PC-3 (cell line): ENCODE measurements at regions not wholly inside any gene's neighbourhood (a gene's known extent, or its start where the extent isn't known, plus 50 kb on each side); places are given as distances from the start of the nearest gene placed in this dataset. TPM values are rescaled to one million over a fixed set of nuclear protein-coding genes. Genes with fewer than 3 reads are reported as not detected.

ENCODE experiments used
- ATAC-seq: fragments of 200-7000 bp; cut with Tn5 transposase; 2 replicates; pipeline ENCODE4 v1.9.1; 2020; ENCODE audit warnings: mild to moderate bottlenecking, moderate library complexity
- BruUV-seq: library from RNA; stranded (reverse); fragments of 400-500 nt; replicated peaks from 2 replicates; lab custom pipeline; 2021; lab: Mats Ljungman, UMichigan
- CTCF ChIA-PET: fragments of 300-600 bp; sonication (Branson Sonifier 250); formaldehyde crosslinking; loops from one replicate; lab custom pipeline; 2022; ENCODE audit warnings: antibody characterized with exemption; lab: Charles Lee
- POLR2A ChIA-PET: fragments of 300-600 bp; sonication (Branson Sonifier 250); formaldehyde crosslinking; loops from one replicate; lab custom pipeline; 2022; ENCODE audit warnings: antibody characterized with exemption; ENCODE audit not compliant: unreplicated experiment; lab: Charles Lee
- DNase-seq: peaks from one replicate; pipeline ENCODE4 v3.0.0-alpha.2; 2015
- H2AFZ ChIP-seq: fragments of 300-600 bp; sonication (generic); 2 replicates; pipeline ENCODE4 v1.6.0; 2016; ENCODE audit warnings: antibody characterized with exemption, low read length
- H3F3A ChIP-seq: fragments of 300-600 bp; sonication (generic); one replicate; pipeline ENCODE4 v1.6.0; 2017; ENCODE audit warnings: antibody characterized with exemption, low read length, control low read depth, mild to moderate bottlenecking; ENCODE audit not compliant: unreplicated experiment
- H3K27ac ChIP-seq: fragments of 300-600 bp; sonication (generic); 2 replicates; pipeline ENCODE4 v1.5.1; 2016; ENCODE audit warnings: mild to moderate bottlenecking, low read length
- H3K27me3 ChIP-seq: fragments of 300-600 bp; sonication (generic); 2 replicates; pipeline ENCODE4 v1.6.1; 2016; ENCODE audit warnings: low read length, mixed read lengths
- H3K36me3 ChIP-seq: fragments of 300-600 bp; sonication (generic); 2 replicates; pipeline ENCODE4 v1.6.1; 2016; ENCODE audit warnings: low read depth, mixed run types, low read length, mixed read lengths
- H3K4me1 ChIP-seq: fragments of 300-600 bp; sonication (generic); 2 replicates; pipeline ENCODE4 v1.5.1; 2016; ENCODE audit warnings: low read length; ENCODE audit not compliant: insufficient read depth
- H3K4me2 ChIP-seq: fragments of 300-600 bp; sonication (generic); 2 replicates; pipeline ENCODE4 v1.6.0; 2016; ENCODE audit warnings: low read length
- H3K4me3 ChIP-seq: fragments of 300-600 bp; sonication (generic); 2 replicates; pipeline ENCODE4 v1.5.1; 2016; ENCODE audit warnings: mild to moderate bottlenecking, low read length, mixed read lengths
- H3K79me2 ChIP-seq: fragments of 300-600 bp; sonication (generic); 2 replicates; pipeline ENCODE4 v1.6.1; 2017; ENCODE audit warnings: low read length, mixed read lengths
- H3K9ac ChIP-seq: fragments of 300-600 bp; sonication (generic); 2 replicates; pipeline ENCODE4 v1.6.0; 2016; ENCODE audit warnings: mild to moderate bottlenecking, low read length
- H3K9me2 ChIP-seq: fragments of 300-600 bp; sonication (generic); replicated peaks from 2 replicates; pipeline ENCODE4 v1.6.1; 2016; ENCODE audit warnings: mixed run types, low read length, mixed read lengths
- H3K9me3 ChIP-seq: fragments of 300-600 bp; sonication (generic); 2 replicates; pipeline ENCODE4 v1.6.1; 2016; ENCODE audit warnings: low read length, mixed read lengths
- H4K20me1 ChIP-seq: fragments of 300-600 bp; sonication (generic); 2 replicates; pipeline ENCODE4 v1.6.1; 2016; ENCODE audit warnings: low read length, mixed read lengths
- EZH2 ChIP-seq: fragments of 300-600 bp; sonication (generic); IDR thresholded peaks from one replicate; pipeline ENCODE4 v1.6.1; 2017; ENCODE audit warnings: antibody characterized with exemption, mild to moderate bottlenecking, low read length; ENCODE audit not compliant: unreplicated experiment
- EZH2phosphoT487 ChIP-seq: fragments of 300-600 bp; sonication (generic); IDR thresholded peaks from 2 replicates; pipeline ENCODE4 v1.6.1; 2018; ENCODE audit warnings: mild to moderate bottlenecking, antibody characterized with exemption, low read length, borderline replicate concordance
- intact Hi-C: fragments of 100-400 bp; cut with micrococcal nuclease; formaldehyde crosslinking; loops from 2 replicates; pipeline ENCODE4 v1.9.0; 2023
- microRNA-seq: library from miRNA; unstranded; fragments of <30 nt; microRNA quantifications from one replicate; pipeline ENCODE4 v1.1.0, GENCODE V29; 2020; ENCODE audit not compliant: unreplicated experiment
- TF ChIP-seq, protein P1 (sequence below): fragments of 300-600 bp; sonication (generic); conservative IDR thresholded peaks from 2 replicates; pipeline ENCODE4 v1.5.1; 2017; ENCODE audit warnings: antibody characterized with exemption, low read depth, mild to moderate bottlenecking, low read length

DNA sequence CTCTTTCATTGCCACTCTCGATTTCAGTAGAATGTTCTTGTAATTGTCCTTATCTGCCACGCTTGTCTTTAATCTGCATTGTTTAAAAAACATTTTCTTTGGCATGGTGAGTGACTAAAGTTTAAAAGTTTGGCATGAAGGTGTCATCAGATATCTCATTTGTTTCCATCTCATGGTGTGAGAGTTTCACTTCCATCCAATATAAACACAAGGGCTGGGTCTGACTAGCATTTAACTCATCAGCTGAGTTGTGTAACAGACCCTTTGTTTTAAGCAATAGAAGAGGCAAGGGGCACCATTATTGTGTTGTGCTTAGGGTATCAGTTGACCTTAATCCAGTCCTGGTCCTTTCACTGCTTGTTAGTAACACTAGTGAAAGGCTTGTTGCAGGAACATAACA lies 49.9 kb upstream of the IL12A start:
- intact Hi-C loops, result no loop called here

More for the DNA sequence above, 49.9 kb upstream of the IL12A start:
- POLR2A ChIA-PET, result no interaction called here
- no peaks in the 10 kb centered on the region for H3K27me3 ChIP-seq
- H3K36me3 ChIP-seq, result no peaks in the 10 kb centered on the region
- no peak overlapping the region for H2AFZ ChIP-seq
- H4K20me1 ChIP-seq, result no peaks in the 10 kb centered on the region
- 0 out of 2 replicates have a peak, but pooled peaks cover 12% of the 10 kb centered on the region for H3K9me3 ChIP-seq
- H3K4me2 ChIP-seq, result no peak overlapping the region
- DNase-seq, result no peak
- BruUV-seq, result no TSS peak
- no peak overlapping the region for H3K9ac ChIP-seq
- H3K4me3 ChIP-seq, result no peak overlapping the region
- no peaks in the 10 kb centered on the region for H3F3A ChIP-seq
- TF ChIP-seq EZH2, result no peak
- no peak for TF ChIP-seq EZH2phosphoT487
- TF ChIP-seq, protein P1, sequence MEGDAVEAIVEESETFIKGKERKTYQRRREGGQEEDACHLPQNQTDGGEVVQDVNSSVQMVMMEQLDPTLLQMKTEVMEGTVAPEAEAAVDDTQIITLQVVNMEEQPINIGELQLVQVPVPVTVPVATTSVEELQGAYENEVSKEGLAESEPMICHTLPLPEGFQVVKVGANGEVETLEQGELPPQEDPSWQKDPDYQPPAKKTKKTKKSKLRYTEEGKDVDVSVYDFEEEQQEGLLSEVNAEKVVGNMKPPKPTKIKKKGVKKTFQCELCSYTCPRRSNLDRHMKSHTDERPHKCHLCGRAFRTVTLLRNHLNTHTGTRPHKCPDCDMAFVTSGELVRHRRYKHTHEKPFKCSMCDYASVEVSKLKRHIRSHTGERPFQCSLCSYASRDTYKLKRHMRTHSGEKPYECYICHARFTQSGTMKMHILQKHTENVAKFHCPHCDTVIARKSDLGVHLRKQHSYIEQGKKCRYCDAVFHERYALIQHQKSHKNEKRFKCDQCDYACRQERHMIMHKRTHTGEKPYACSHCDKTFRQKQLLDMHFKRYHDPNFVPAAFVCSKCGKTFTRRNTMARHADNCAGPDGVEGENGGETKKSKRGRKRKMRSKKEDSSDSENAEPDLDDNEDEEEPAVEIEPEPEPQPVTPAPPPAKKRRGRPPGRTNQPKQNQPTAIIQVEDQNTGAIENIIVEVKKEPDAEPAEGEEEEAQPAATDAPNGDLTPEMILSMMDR, result no peak
- no peaks in the 10 kb centered on the region for H3K9me2 ChIP-seq
- H3K4me1 ChIP-seq, result peaks cover 15% of the 10 kb centered on the region
- no peak overlapping the region for H3K27ac ChIP-seq
- CTCF ChIA-PET, result no interaction called here
- no peak for ATAC-seq
- no peaks in the 10 kb centered on the region for H3K79me2 ChIP-seq

Small RNA genes in the stretch of these regions (microRNA-seq; reads per million reads assigned to microRNA genes)
- gene MIR3919, result not detected
